Fibroblast of the aortic adventitia (primary cell): ENCODE measurements at regions not wholly inside any gene's neighbourhood (a gene's known extent, or its start where the extent isn't known, plus 50 kb on each side); places are given as distances from the start of the nearest gene placed in this dataset.

ENCODE experiments used
- DNase-seq: peaks from one replicate; pipeline ENCODE4 v3.0.0-alpha.2; 2010; ENCODE audit warnings: low read depth
- H3K4me3 ChIP-seq: 2 replicates; pipeline ENCODE4 v1.5.1; 2011; ENCODE audit warnings: low read depth, mild to moderate bottlenecking, control low read depth, low read length, moderate library complexity
- CTCF ChIP-seq: IDR thresholded peaks from 2 replicates; pipeline ENCODE4 v1.5.1; 2011; ENCODE audit warnings: mild to moderate bottlenecking, low read length, control low read depth, inconsistent platforms; ENCODE audit not compliant: insufficient read depth

DNA sequence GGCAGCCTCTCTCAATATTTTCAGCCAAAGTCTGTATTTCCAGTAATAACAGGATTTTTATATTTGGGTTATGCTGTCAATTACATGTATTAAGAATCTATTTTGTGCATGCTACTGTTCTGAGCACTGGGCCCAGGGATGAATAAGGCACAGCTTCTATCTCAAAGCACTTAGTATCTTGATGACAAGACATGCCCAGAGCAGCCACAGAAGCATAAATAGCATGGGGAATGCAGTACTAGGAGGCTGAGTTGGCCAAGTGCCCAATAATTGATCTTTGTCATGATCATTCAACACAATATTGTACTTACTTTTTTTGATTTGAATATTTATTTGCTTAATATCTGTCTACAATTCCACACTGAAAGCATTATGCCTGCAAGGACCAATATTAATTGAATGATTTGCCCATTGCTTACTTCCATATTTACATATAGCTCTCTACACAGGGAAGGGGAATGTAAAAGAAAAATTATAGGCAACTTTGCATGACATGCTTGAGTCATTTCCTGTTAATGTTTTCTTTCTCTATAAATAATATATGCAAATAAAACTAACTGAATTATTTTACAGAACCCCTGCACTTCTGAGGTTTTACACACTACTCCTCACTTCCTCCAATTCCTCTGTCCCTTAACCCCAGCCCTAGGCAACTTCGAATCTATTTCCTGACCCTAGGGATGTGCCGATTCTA is 298.9 kb upstream of the BMP2 start:
- DNase-seq = no peak
- TF ChIP-seq CTCF = no peak

GRCh38 chr20:6467562-6467961 is 299.9 kb upstream of the BMP2 start:
- TF ChIP-seq CTCF = no peak

More for the DNA sequence above, 298.9 kb upstream of the BMP2 start:
- H3K4me3 ChIP-seq = no peak overlapping the region

DNA sequence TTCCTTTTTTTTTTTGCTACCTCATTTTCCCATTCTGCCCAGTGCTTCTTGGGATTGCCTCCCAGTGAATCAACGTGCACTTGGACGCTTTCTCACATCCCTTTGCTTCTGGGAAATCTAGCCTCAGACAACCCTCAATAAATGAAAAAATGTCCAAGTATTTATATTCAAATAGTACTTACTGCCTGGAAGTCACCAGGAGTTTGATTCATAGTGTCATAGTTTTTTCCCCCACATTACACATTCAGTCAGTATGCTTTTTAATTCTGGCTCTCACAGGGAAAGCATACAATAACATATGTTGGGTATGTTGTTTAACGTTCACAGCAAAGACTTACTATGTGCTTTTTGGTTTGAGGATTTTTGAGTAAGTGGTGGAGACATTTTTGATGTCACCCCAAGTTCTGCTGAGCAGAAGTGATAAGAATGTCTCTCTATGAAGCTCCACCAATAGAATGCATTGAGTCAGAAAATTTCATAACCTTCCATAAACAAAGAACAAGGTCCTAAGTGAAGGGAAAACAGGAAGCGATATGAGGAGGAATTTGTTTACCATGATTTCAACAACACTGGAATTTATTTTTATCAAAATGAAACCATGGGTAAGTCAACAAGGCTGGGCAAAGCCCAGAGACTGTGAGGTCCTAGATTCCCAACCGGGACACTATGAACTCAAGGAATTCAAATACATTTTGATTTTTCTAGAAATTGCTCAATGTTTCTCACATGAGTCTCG is 301.2 kb upstream of the BMP2 start:
- H3K4me3 ChIP-seq = no peak overlapping the region
- no peak for DNase-seq
- no peak for TF ChIP-seq CTCF

More at GRCh38 chr20:6467562-6467961, 299.9 kb upstream of the BMP2 start:
- H3K4me3 ChIP-seq = no peak overlapping the region
- no peak for DNase-seq

DNA sequence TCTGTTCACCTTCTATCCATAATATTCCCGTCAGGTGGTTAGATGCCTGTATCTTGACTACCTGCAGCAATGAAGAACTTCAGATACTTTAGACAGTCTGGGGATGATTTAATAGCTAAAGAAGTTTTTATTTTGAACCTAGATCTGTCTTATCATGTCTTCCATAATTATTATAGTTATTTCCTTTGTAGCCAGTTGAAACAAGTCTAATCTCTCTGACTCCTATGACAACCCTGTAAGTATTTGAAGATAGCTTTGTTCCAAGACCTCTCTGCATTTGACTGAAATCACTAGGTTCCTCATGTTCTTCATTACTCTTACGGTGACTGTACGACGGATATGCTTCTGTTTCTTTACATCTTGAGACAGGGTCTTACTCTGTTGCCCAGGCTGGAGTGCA is 316.6 kb upstream of the BMP2 start:
- TF ChIP-seq CTCF = no peak
- DNase-seq = no peak
- H3K4me3 ChIP-seq = no peak overlapping the region

GRCh38 chr20:6440443-6440799 is 317.6 kb upstream of the FERMT1 start:
- no peak overlapping the region for H3K4me3 ChIP-seq
- TF ChIP-seq CTCF = no peak
- no peak for DNase-seq

GRCh38 chr20:6439737-6440442 is 317.1 kb upstream of the FERMT1 start:
- no peak overlapping the region for H3K4me3 ChIP-seq
- DNase-seq = peak; percentile 0
- TF ChIP-seq CTCF = no peak
